Retinal pigment epithelial cell (primary cell): ENCODE measurements at regions not wholly inside any gene's neighbourhood (a gene's known extent, or its start where the extent isn't known, plus 50 kb on each side); places are given as distances from the start of the nearest gene placed in this dataset.
A peak's percentile ranks its signal among the peaks of the same experiment; 100 is the strongest.

Experiments
- DNase-seq: peaks from one replicate; pipeline ENCODE4 v3.0.0-alpha.2; 2010; ENCODE audit warnings: low read depth
- H3K4me3 ChIP-seq: 2 replicates; pipeline ENCODE4 v1.5.1; 2011; ENCODE audit warnings: mild to moderate bottlenecking, low read length, control low read depth, moderate library complexity
- TF ChIP-seq, protein P1 (sequence below): conservative IDR thresholded peaks from 2 replicates; pipeline ENCODE4 v1.5.1; 2011; ENCODE audit warnings: low read depth, low read length, control low read depth, inconsistent platforms

DNA sequence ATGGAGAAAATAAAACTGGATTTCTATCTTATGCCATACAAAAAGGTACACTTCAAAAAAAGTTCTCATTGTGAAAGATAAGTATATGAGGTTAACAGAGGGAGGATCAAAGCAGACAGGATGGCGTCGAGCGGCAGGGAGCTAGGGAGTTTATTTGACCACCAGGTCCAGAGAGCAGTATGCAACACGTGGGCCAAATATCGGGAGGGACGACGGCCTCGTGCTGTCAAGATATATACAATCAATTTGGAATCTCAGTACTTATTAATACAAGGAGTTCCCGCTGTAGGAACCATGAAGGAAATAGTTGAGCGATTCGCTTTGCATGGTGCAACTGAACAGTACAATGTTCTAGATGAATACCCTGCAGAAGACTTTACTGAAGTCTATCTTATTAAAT is 1069.4 kb upstream of the INTU start:
- H3K4me3 ChIP-seq = no peak overlapping the region
- TF ChIP-seq, protein P1, sequence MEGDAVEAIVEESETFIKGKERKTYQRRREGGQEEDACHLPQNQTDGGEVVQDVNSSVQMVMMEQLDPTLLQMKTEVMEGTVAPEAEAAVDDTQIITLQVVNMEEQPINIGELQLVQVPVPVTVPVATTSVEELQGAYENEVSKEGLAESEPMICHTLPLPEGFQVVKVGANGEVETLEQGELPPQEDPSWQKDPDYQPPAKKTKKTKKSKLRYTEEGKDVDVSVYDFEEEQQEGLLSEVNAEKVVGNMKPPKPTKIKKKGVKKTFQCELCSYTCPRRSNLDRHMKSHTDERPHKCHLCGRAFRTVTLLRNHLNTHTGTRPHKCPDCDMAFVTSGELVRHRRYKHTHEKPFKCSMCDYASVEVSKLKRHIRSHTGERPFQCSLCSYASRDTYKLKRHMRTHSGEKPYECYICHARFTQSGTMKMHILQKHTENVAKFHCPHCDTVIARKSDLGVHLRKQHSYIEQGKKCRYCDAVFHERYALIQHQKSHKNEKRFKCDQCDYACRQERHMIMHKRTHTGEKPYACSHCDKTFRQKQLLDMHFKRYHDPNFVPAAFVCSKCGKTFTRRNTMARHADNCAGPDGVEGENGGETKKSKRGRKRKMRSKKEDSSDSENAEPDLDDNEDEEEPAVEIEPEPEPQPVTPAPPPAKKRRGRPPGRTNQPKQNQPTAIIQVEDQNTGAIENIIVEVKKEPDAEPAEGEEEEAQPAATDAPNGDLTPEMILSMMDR = no peak
- DNase-seq = no peak

DNA sequence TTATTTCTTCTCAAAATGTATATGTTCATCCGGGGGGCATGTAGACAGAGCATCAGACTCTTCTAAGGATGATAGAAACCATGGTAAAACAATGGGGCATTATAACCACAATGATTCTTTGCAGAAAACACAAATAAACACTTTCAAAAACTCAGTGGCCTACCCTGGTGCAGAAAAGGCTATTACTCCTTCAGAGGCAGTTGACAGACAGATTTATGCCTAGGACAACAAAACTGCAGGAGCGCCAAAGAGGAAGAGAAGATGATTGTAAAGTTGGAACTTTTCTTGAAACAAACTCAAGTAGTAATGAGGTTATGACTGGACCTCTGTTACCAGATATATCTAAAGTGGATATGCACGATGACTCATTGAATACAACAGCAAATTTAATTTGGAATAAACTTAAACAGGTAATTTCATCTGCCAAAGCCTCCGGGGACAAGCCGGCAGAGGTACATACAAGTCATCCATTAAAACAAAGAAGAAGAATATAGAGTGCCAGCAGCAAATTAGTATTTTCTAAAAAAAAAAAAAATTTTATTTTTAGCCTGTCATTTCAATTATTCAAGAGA is 1068.4 kb upstream of the INTU start:
- no peak overlapping the region for H3K4me3 ChIP-seq
- TF ChIP-seq, protein P1 = no peak
- no peak for DNase-seq

DNA sequence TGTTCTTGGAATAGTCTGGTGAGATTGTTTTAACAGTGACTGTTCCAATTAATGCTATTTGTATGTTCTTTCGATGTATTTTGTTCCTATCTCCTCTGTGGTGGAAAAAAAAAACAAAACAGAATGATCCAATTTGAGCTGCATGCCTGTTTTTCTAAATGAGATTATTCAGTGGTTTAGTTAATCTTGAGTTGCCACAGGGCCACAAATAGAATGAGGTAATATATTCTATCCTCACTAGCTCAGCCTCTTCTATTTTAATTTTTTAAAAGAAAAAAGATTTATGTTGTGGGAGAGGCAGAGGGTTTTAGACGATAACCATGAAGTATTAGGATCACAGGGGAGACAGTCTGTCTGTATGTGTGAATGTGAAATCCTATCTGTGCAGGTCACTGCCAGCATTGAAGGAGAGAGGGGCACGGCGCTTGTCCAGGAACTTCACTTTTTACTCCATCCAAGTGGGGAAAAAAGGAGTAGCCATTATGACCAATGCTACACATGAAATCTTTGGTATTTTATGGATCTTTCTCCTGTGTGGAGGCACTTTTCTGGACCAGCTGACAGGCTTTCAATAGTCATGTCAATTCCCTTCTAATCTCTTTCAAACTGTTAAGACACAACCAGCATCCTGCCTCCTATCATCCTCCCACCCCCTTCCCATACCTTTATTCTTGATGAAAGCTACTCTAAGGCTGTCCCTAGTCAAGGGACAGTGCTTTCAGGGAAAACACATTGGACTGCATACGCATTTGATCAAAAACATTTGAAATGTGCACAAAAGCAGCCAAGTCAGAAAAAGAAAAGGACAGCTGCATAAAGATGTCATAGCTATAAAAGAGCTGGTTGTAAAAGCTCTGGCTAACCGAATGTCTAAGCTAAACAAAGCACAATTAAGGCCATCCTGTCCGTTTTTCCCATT is 1063.8 kb upstream of the INTU start:
- TF ChIP-seq, protein P1 = no peak

DNA sequence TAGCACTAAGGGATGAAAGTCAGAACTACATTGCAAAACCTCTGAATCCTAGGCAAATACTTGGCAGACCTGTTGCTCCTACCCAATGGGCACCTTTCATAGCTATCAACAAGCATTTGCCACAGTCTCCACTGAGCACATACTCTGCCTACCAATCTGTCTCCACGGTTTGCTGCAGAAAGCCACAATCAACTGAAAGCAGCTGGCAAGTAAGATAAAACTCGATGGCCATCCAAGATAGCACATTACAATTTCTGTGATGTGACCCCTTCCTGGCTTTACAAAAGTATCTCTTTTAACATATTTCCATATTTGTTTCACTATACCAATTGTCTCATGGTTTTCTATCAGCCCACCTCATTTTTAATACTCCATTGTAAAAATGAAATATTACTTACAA is 1060.5 kb upstream of the INTU start:
- no peak overlapping the region for H3K4me3 ChIP-seq
- no peak for DNase-seq
- TF ChIP-seq, protein P1 = no peak

More for the DNA sequence above, 1063.8 kb upstream of the INTU start:
- no peak for DNase-seq
- H3K4me3 ChIP-seq = no peak overlapping the region

DNA sequence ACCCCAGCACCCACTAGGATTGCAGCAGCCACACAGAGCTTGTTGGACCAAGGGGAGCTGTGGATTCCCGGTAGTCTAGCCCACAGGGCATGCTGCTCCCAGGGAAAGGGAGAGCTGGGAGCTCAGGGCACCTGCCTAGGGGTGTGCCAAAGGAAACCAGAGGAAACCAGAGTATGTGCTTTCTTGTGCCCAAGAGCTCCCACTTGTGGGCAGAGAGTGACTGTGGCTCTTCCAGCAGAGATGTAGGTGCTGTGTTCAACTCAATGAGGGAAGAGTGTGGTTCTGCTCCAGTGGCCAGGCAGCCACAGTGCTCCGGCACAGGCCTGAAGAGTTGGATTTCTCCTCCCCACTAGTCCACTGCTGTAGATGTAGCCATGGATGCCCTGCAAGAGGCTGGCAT is 1050.0 kb upstream of the INTU start:
- H3K4me3 ChIP-seq = no peak overlapping the region
- DNase-seq = no peak
- TF ChIP-seq, protein P1 = peak; percentile 29

DNA sequence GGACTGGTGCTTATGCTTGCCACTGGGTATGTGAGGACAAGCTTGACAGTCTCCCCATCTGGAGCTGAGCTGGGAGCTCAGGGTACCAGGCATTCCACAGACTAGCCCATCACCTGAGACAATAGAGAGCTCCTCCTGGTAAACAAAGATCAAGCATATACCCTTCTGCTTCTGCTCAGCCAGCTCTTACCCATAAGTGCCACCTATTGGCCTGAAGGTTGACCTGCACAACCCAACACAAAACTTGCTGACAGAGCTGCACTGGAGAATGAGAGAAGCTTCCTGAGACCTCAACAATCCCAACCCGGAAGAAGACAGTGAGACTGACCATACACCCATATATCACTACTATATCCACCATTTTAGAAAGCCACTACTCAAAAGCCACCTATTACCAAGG is 1049.2 kb upstream of the INTU start:
- no peak for DNase-seq
- TF ChIP-seq, protein P1 = peak; percentile 34
- no peak overlapping the region for H3K4me3 ChIP-seq

DNA sequence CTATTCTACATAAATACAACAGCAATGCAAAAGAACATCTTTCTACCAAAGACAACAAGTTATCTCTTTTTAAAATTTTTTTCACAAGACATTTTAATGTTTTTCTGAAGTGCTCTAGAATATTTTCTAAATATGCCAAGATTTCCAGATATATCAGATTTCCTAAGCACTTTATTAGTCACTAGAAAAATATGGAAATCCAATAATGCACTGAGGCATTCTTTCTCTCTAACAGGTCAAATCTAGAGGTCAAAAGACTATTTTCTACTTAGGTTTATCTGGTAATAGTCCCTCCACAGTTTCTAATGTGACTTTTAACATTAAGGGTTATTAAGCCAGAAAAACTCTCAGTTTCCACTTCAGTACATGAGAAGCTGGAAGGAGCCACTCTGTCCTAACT is 1041.2 kb upstream of the INTU start:
- no peak overlapping the region for H3K4me3 ChIP-seq
- DNase-seq = no peak
- TF ChIP-seq, protein P1 = no peak
